GM12891 (cell line): ENCODE measurements at regions not wholly inside any gene's neighbourhood (a gene's known extent, or its start where the extent isn't known, plus 50 kb on each side); places are given as distances from the start of the nearest gene placed in this dataset.

ENCODE experiments used
- PAX5 ChIP-seq: IDR thresholded peaks from 2 replicates; pipeline ENCODE4 v1.6.1; 2011; ENCODE audit warnings: low read length, moderate library complexity, mild to moderate bottlenecking; ENCODE audit not compliant: insufficient read depth, severe bottlenecking
- POLR2A ChIP-seq: IDR thresholded peaks from 2 replicates; pipeline ENCODE4 v1.6.1; 2011; ENCODE audit warnings: low read depth, low read length, control low read depth
- POLR2AphosphoS5 ChIP-seq: IDR thresholded peaks from 2 replicates; pipeline ENCODE4 v1.6.1; 2011; ENCODE audit warnings: low read depth, low read length, control low read depth
- POU2F2 ChIP-seq: IDR thresholded peaks from 2 replicates; pipeline ENCODE4 v1.6.1; 2011; ENCODE audit warnings: low read depth, mild to moderate bottlenecking, control low read depth, low read length, moderate library complexity
- SPI1 ChIP-seq: IDR thresholded peaks from 2 replicates; pipeline ENCODE4 v1.6.1; 2011; ENCODE audit warnings: low read depth, low read length, control low read depth
- TAF1 ChIP-seq: IDR thresholded peaks from 2 replicates; pipeline ENCODE4 v1.6.1; 2011; ENCODE audit warnings: low read depth, low read length, control low read depth

DNA sequence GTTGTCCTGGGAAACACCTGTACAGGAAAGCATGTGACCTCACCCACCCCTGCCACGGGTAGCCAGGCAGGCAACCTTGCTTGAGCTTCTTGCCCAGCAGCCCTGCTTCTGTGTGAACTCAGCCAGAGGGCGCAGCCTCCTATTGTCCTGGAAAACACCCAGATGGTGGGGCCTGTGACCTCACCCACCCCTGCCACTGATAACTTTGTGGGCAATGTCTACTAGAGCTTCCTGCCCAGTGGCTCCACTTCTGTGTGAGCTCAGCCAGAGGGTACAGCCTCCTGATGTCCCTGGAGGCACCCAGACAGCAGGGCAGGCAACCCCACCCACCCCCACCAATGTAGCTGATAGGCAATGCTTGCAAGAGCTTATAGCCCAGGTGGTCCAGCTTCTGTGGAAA is 146.3 kb downstream of the DTHD1 start:
- TF ChIP-seq SPI1 (no peak), POLR2AphosphoS5 (no peak), POLR2A (no peak), TAF1 (no peak), PAX5 (no peak), POU2F2 (no peak)
